DND-41 (cell line): ENCODE measurements at regions not wholly inside any gene's neighbourhood (a gene's known extent, or its start where the extent isn't known, plus 50 kb on each side); places are given as distances from the start of the nearest gene placed in this dataset.

ENCODE experiments used
- EZH2 ChIP-seq: IDR thresholded peaks from 3 replicates; pipeline ENCODE4 v1.6.1; 2012; ENCODE audit warnings: borderline replicate concordance, low read depth, mild to moderate bottlenecking, moderate library complexity, low read length, inconsistent platforms; ENCODE audit not compliant: severe bottlenecking
- TF ChIP-seq, protein P1 (sequence below): IDR thresholded peaks from 2 replicates; pipeline ENCODE4 v1.5.1; 2012; ENCODE audit warnings: borderline replicate concordance, low read length, moderate library complexity, mild to moderate bottlenecking; ENCODE audit not compliant: poor library complexity, severe bottlenecking; ENCODE audit errors: extremely low read depth

DNA sequence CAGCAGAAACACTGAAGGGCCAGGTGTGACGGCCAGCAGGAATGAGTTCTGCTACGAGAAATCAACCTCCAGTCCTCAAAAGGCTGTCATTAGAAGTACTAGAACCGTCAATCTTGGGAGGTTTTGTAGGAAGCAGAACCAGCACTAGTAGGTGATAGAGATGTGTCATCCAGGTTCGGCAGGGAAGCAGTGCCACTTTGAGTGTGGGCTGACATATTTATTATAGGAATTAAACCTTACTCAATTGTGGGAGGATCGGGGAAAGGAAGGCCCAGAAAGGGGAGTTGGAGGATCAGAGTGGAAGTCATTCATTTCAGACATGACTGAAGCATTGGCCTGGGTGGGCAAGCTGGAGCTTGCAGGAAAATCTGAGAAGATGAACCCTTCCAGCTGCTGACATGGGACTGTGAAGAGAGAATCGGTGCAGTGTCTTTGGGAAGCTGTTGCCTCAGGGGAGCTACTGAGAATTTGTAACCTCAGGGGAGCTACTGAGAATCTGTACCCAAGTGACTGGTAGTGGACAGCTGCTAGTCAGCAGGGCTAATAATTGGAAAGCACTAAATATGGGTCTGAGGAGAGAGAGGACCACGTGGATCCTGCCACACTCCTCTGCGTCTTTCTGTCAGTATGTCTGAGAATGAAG lies 177.4 kb downstream of the SPRY1 start:
- TF ChIP-seq, protein P1, sequence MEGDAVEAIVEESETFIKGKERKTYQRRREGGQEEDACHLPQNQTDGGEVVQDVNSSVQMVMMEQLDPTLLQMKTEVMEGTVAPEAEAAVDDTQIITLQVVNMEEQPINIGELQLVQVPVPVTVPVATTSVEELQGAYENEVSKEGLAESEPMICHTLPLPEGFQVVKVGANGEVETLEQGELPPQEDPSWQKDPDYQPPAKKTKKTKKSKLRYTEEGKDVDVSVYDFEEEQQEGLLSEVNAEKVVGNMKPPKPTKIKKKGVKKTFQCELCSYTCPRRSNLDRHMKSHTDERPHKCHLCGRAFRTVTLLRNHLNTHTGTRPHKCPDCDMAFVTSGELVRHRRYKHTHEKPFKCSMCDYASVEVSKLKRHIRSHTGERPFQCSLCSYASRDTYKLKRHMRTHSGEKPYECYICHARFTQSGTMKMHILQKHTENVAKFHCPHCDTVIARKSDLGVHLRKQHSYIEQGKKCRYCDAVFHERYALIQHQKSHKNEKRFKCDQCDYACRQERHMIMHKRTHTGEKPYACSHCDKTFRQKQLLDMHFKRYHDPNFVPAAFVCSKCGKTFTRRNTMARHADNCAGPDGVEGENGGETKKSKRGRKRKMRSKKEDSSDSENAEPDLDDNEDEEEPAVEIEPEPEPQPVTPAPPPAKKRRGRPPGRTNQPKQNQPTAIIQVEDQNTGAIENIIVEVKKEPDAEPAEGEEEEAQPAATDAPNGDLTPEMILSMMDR, result no peak
- TF ChIP-seq EZH2, result no peak
